ENCODE measurements at regions not wholly inside any gene's neighbourhood (a gene's known extent, or its start where the extent isn't known, plus 50 kb on each side); places are given as distances from the start of the nearest gene placed in this dataset.

GRCh38 chr22:45083659-45084305 lies 74.0 kb upstream of the PHF21B start:
- H3K4me3 ChIP-seq (ENCODE audit: low read depth, low read length) = no peak overlapping the region
- no peaks in the 10 kb centered on the region for H3K27me3 ChIP-seq (replicated peaks)
- no peak for TF ChIP-seq CTCF (IDR thresholded peaks at IDR 0.05; ENCODE audit: low read depth, low read length, missing control alignments)
- in situ Hi-C loops (cut with HindIII; ENCODE audit: low pct_ligation_motif_present, low sequenced_read_pairs) = no loop called here
- H3K36me3 ChIP-seq (replicated peaks) = no peaks in the 10 kb centered on the region
- DNase-seq = no peak
- H3K27ac ChIP-seq = no peak overlapping the region

GRCh38 chr22:45084400-45084920 lies 74.7 kb upstream of the PHF21B start:
- no peaks in the 10 kb centered on the region for H3K36me3 ChIP-seq (replicated peaks)
- no peak for DNase-seq
- no peak overlapping the region for H3K27ac ChIP-seq
- H3K27me3 ChIP-seq (replicated peaks) = no peaks in the 10 kb centered on the region
- in situ Hi-C loops (cut with HindIII; ENCODE audit: low pct_ligation_motif_present, low sequenced_read_pairs) = no loop called here
- no peak overlapping the region for H3K4me3 ChIP-seq (ENCODE audit: low read depth, low read length)
- no peak for TF ChIP-seq CTCF (IDR thresholded peaks at IDR 0.05; ENCODE audit: low read depth, low read length, missing control alignments)

GRCh38 chr22:45087802-45088201 lies 75.9 kb upstream of the NUP50 start:
- Histone ChIP-seq H3K4me3 (ENCODE audit: low read depth, low read length) (no peak overlapping the region), H3K36me3 (replicated peaks) (no peaks in the 10 kb centered on the region), H3K27ac (no peak overlapping the region), H3K27me3 (replicated peaks) (no peaks in the 10 kb centered on the region)
- TF ChIP-seq CTCF (IDR thresholded peaks at IDR 0.05; ENCODE audit: low read depth, low read length, missing control alignments) = no peak
- in situ Hi-C loops (cut with HindIII; ENCODE audit: low pct_ligation_motif_present, low sequenced_read_pairs) = no loop called here
- no peak for DNase-seq

GRCh38 chr22:45088576-45088975 lies 75.1 kb upstream of the NUP50 start:
- in situ Hi-C loops (cut with HindIII; ENCODE audit: low pct_ligation_motif_present, low sequenced_read_pairs) = no loop called here
- no peak for DNase-seq
- no peak for TF ChIP-seq CTCF (IDR thresholded peaks at IDR 0.05; ENCODE audit: low read depth, low read length, missing control alignments)
- Histone ChIP-seq H3K4me3 (ENCODE audit: low read depth, low read length) (no peak overlapping the region), H3K27me3 (replicated peaks) (no peaks in the 10 kb centered on the region), H3K27ac (no peak overlapping the region), H3K36me3 (replicated peaks) (no peaks in the 10 kb centered on the region)

GRCh38 chr22:45090497-45090910 lies 73.2 kb upstream of the NUP50 start:
- no peaks in the 10 kb centered on the region for H3K27me3 ChIP-seq (replicated peaks)
- in situ Hi-C loops (cut with HindIII; ENCODE audit: low pct_ligation_motif_present, low sequenced_read_pairs) = no loop called here

More at GRCh38 chr22:45090497-45090910, 73.2 kb upstream of the NUP50 start:
- no peak overlapping the region for H3K27ac ChIP-seq
- no peaks in the 10 kb centered on the region for H3K36me3 ChIP-seq (replicated peaks)
- peak; percentile 22 for TF ChIP-seq CTCF (IDR thresholded peaks at IDR 0.05; ENCODE audit: low read depth, low read length, missing control alignments)
- no peak overlapping the region for H3K4me3 ChIP-seq (ENCODE audit: low read depth, low read length)
- DNase-seq = peak; percentile 11

All from brain microvascular endothelial cell (primary cell).